Mononuclear cell (primary cell): ENCODE measurements at regions not wholly inside any gene's neighbourhood (a gene's known extent, or its start where the extent isn't known, plus 50 kb on each side); places are given as distances from the start of the nearest gene placed in this dataset.
"Not testable (repeated sequence)": the region's sequence is repeated elsewhere in the genome, so short reads cannot be mapped to it uniquely, and the experiment has no call there.

Source experiments
- H3K27me3 ChIP-seq: 2 replicates; pipeline ENCODE4 v1.6.0; 2011; ENCODE audit warnings: low read length, control low read depth; ENCODE audit not compliant: insufficient read depth
- H3K4me1 ChIP-seq: 2 replicates; pipeline ENCODE4 v1.5.1; 2011; ENCODE audit warnings: mild to moderate bottlenecking, low read length, control low read depth; ENCODE audit not compliant: insufficient read depth
- H3K4me3 ChIP-seq: 2 replicates; pipeline ENCODE4 v1.5.1; 2011; ENCODE audit warnings: mild to moderate bottlenecking, low read length, moderate library complexity
- H3K9me3 ChIP-seq: 2 replicates; pipeline ENCODE4 v1.5.1; 2011; ENCODE audit warnings: low read depth, mild to moderate bottlenecking, control low read depth, low read length

DNA sequence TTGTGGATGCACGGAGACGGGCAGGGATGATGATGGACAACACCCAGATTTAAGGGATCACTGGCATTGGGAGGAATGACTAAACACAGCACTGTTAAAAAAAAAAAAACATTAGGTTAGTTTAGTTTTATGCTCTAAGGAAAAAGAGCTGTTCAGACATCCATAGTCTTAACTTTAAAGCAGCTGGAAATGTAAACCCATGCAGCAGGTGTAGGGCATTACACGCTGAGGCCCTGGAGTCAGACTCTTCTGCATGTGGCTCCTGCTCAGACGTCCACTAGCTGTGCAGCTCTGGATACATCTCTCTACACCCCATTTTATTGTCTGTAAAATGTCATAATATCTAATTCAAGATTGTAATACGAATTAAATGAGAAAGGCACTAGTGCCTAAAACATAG is 191.8 kb upstream of the RASGRP1 start:
- Histone ChIP-seq H3K9me3 (no peaks in the 10 kb centered on the region), H3K4me3 (no peak overlapping the region), H3K27me3 (no peaks in the 10 kb centered on the region), H3K4me1 (no peaks in the 10 kb centered on the region)

- Histone ChIP-seq H3K4me3 (no peak overlapping the region), H3K27me3 (no peaks in the 10 kb centered on the region)
These were observed 193.4 kb upstream of the RASGRP1 start for GRCh38 chr15:38758043-38758442.

GRCh38 chr15:38761681-38762080 is 197.1 kb upstream of the RASGRP1 start:
- Histone ChIP-seq H3K4me3 (no peak overlapping the region), H3K4me1 (no peaks in the 10 kb centered on the region), H3K27me3 (no peaks in the 10 kb centered on the region), H3K9me3 (no peaks in the 10 kb centered on the region)

More at GRCh38 chr15:38758043-38758442, 193.4 kb upstream of the RASGRP1 start:
- Histone ChIP-seq H3K9me3 (no peaks in the 10 kb centered on the region), H3K4me1 (no peaks in the 10 kb centered on the region)

DNA sequence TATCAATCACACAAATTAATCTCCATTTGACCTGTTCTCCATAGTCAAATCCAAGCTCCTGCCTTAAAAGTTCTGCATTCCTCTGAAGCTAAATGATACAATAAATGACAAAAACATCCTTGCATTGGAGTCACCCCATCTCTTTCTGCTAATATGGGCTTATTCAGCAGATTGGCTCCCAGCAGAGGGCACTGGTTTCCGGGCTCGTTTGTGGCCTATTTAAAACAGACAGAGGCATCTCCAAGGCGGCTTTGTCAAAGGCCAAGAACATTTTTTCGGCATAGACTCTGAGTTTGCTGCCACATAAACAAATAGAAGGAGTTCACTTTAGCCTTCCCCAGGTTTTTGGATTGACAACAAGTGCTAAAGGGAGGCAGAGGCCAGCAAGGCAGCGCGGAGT is 204.4 kb upstream of the RASGRP1 start:
- H3K27me3 ChIP-seq: no peaks in the 10 kb centered on the region
- no peaks in the 10 kb centered on the region for H3K9me3 ChIP-seq
- H3K4me3 ChIP-seq: no peak overlapping the region
- no peaks in the 10 kb centered on the region for H3K4me1 ChIP-seq

DNA sequence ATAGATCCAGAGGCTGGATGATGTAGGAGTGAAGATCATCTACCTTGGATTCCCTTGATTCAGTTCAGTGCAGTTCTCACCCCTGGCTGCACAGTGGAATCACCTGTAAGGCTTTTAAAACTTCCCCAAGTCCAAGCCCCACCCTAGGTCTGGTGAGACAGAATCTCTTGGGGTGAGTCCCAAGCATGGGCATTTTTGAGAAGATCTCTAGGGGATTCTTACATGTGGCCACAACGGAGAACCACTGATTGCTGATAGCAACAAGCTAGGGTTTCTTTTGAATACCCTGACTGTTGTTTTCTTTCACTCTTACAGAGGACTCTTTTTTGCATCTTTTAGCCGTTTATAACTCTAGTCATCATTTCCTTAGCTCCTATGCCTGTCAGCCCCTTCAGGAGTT is 204.9 kb upstream of the RASGRP1 start:
- H3K4me3 ChIP-seq: no peak overlapping the region
- H3K9me3 ChIP-seq: no peaks in the 10 kb centered on the region
- no peaks in the 10 kb centered on the region for H3K27me3 ChIP-seq
- no peaks in the 10 kb centered on the region for H3K4me1 ChIP-seq

DNA sequence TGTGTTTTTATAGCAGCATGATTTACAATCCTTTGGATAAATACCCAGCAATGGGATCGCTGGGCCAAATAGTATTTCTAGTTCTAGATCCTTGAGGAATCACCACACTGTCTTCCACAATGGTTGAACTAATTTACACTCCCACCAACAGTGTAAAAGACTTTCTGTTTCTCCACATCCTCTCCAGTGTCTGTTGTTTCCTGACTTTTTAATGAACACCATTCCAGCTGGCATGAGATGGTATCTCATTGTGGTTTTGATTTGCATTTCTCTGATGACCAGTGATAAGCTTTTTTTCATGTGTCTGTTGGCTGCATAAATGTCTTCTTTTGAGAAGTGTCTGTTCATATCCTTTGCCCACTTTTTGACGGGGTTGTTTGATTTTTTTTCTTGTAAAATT is 209.5 kb upstream of the RASGRP1 start:
- not testable (repeated sequence) for H3K9me3 ChIP-seq, H3K27me3 ChIP-seq, H3K4me3 ChIP-seq, H3K4me1 ChIP-seq

DNA sequence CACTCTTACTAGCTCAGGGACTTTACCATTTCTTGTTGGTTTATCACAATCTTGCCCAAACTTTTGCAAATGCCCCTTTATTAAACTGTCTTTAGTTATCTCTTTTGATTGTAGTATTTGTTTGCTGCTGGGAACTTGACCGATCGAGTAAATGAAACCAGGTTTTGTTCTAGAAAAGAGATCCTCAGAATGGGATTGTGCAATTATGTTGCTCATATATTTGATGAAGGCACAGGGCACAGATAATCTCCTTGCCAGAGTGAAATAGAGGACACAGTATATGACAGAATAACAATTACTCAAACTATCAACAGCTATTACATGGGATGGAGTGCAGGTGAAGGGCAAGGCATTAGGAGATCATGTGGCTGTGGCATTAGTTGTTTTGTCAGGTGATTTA is 216.6 kb upstream of the RASGRP1 start:
- Histone ChIP-seq H3K4me1 (no peaks in the 10 kb centered on the region), H3K4me3 (no peak overlapping the region), H3K9me3 (no peaks in the 10 kb centered on the region), H3K27me3 (peaks cover 7% of the 10 kb centered on the region)

GRCh38 chr15:38782156-38782555 is 217.5 kb upstream of the RASGRP1 start:
- H3K4me3 ChIP-seq: no peak overlapping the region
- no peaks in the 10 kb centered on the region for H3K4me1 ChIP-seq
- H3K9me3 ChIP-seq: no peaks in the 10 kb centered on the region
- peaks cover 7% of the 10 kb centered on the region for H3K27me3 ChIP-seq

DNA sequence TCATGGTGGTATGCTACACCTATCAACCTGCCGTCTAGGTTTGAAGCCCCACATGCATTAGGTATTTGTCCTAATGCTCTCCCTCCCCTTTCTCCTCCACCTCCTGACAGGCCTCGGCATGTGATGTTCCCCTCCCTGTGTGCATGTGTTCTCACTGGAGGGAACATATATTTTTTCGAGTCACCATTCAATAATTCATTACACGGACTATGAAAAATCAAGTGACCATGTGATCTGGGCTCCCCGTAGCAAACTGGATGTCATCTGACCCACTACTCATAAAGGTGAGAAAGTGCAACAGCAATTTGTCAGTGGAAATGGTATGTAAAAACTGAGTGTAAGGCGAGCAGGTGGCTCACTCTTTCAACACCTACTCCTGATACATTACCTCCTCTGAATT is 224.3 kb upstream of the RASGRP1 start:
- Histone ChIP-seq H3K4me3 (no peak overlapping the region), H3K9me3 (no peaks in the 10 kb centered on the region), H3K4me1 (no peaks in the 10 kb centered on the region), H3K27me3 (no peaks in the 10 kb centered on the region)

DNA sequence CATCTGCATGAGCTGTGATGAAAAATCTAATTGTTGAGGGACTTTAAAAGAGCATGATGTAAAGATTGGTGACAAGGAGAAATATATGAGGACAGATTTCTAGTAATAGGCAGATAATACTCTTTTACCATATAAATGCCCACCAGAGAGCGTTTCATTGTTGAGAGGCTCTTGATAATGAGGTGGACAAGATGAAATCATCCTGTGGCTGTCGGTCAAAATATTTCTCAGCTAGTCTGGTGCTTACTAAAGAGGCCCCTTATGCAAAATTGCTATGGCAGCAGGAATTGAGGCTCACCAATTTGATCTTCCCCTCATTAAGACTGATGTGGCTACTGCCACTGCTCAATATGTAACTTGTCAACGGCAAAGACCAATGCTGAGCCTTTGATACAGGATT is 225.0 kb upstream of the RASGRP1 start:
- Histone ChIP-seq H3K27me3 (no peaks in the 10 kb centered on the region), H3K9me3 (no peaks in the 10 kb centered on the region), H3K4me3 (no peak overlapping the region), H3K4me1 (no peaks in the 10 kb centered on the region)

DNA sequence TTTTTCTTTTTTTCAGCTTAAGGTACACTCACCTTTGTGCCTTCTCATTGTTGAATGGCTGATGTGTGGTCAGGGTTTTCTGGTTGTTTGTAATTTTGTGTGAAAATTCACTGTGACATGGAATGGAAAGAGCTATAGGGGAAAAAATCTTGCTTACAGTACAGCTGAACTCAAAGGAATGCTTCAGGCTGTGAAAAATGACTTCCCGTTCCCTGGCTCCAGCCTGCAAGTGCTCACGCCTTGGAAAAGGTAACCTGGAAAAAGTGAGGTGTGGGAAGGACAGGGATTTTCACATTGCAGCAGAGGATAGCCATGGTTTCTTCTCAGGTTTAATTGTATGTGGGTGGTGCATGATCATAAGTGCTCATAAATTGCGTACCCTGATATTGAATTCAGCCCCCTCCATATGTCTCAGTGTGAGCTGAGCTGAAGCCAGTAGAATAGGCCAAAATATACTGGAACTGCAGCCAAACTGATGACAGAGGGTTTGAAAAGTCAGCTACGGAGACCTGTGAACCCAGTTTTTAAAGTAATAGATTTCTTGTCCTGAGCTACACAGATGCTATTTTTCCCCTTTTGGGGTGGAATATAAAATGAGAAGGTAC is 228.7 kb upstream of the RASGRP1 start:
- H3K27me3 ChIP-seq: no peaks in the 10 kb centered on the region
- H3K4me1 ChIP-seq: no peaks in the 10 kb centered on the region
- no peak overlapping the region for H3K4me3 ChIP-seq
- H3K9me3 ChIP-seq: no peaks in the 10 kb centered on the region

DNA sequence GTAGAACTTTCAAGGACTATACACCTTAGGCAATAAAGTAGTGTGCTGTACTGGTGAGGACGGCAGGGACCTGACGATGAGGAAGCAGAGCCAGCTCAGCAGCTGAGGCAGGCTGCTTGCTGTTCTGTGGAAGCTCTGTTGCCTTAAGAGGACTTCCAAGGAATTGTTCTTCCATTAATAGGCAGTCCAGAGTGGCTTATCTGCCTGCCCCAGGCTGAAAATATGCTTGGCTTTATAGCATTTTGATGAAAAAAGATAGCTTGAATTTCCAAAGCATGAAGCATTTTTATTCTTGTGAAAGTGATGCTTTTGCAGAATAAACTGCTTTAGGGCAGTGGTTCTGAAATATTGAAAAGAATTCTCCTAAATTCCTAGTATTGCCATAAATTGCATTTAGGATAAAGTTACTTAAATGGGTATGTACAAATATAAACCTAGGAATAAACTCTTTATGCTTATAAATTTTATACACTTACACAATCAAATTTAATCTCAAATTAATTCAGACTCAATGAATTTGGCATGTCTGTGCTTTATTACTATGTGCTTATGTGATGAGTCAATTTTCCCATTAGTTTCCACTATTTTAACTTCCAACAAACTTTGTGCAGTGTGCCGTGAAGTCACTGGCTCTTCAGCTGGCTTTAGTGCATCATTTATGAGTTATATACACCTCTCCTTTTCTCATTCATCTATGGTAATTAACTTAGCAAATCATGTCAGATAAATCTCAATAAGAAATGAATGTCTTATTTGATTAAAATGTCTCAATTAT is 231.0 kb upstream of the RASGRP1 start:
- H3K27me3 ChIP-seq: no peaks in the 10 kb centered on the region

GRCh38 chr15:38796589-38796988 is 232.0 kb upstream of the RASGRP1 start:
- H3K27me3 ChIP-seq: no peaks in the 10 kb centered on the region
- no peak overlapping the region for H3K4me3 ChIP-seq
- H3K4me1 ChIP-seq: no peaks in the 10 kb centered on the region
- no peaks in the 10 kb centered on the region for H3K9me3 ChIP-seq

More for the DNA sequence above, 231.0 kb upstream of the RASGRP1 start:
- H3K4me1 ChIP-seq: no peaks in the 10 kb centered on the region
- H3K9me3 ChIP-seq: no peaks in the 10 kb centered on the region
- no peak overlapping the region for H3K4me3 ChIP-seq

DNA sequence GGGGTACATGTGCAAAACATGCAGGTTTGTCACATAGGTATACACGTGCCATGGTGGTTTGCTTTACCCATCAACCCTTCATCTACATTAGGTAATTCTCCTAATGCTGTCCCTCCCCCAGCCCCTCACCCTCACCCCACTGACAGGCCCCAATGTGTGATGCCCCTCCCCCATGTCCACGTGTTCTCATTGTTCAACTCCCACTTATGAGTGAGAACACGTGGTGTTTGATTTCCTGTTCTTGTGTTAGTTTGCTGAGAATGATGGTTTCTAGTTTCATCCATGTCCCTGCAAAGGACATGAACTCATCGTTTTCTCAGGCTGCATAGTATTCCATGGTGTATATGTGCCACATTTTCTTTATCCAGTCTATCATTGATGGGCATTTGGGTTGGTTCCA is 232.9 kb upstream of the RASGRP1 start:
- not testable (repeated sequence) for H3K4me1 ChIP-seq, H3K4me3 ChIP-seq, H3K27me3 ChIP-seq, H3K9me3 ChIP-seq

- H3K4me3 ChIP-seq, H3K27me3 ChIP-seq, H3K9me3 ChIP-seq, H3K4me1 ChIP-seq: not testable (repeated sequence)
These were observed 234.6 kb upstream of the RASGRP1 start for GRCh38 chr15:38799202-38799601.

- Histone ChIP-seq H3K4me3 (no peak overlapping the region), H3K9me3 (no peaks in the 10 kb centered on the region), H3K4me1 (no peaks in the 10 kb centered on the region), H3K27me3 (no peaks in the 10 kb centered on the region)
These were observed 245.0 kb upstream of the RASGRP1 start for GRCh38 chr15:38809621-38810020.
